RWPE1 (cell line): ENCODE measurements at regions not wholly inside any gene's neighbourhood (a gene's known extent, or its start where the extent isn't known, plus 50 kb on each side); places are given as distances from the start of the nearest gene placed in this dataset.

Experiments
- CTCF ChIA-PET: fragments of 350-600 bp; sonication (Branson Sonifier 250); formaldehyde crosslinking; extraction: SDS; loops from one replicate; lab custom pipeline; 2021; lab: Yijun Ruan, JAX
- POLR2A ChIA-PET: fragments of 400-600 bp; formaldehyde crosslinking; extraction: SDS; loops from one replicate; lab custom pipeline; 2020; ENCODE audit warnings: antibody characterized with exemption; ENCODE audit not compliant: low non-redundant PET; lab: Yijun Ruan, JAX
- DNase-seq: peaks from one replicate; pipeline ENCODE4 v3.0.0; 2012; ENCODE audit warnings: low spot score
- H3K27ac ChIP-seq: fragments of 450-650 bp; 2 replicates; pipeline ENCODE4 v1.5.1; 2017
- CTCF ChIP-seq: fragments of 450-650 bp; conservative IDR thresholded peaks from 2 replicates; pipeline ENCODE4 v1.5.1; 2017; ENCODE audit warnings: low read depth, mild to moderate bottlenecking

GRCh38 chr9:8234316-8234715, 434.7 kb upstream of the DMAC1 start:
- H3K27ac ChIP-seq = no peak overlapping the region

GRCh38 chr9:8232726-8233125, 433.1 kb upstream of the DMAC1 start:
- no peak for TF ChIP-seq CTCF

More at GRCh38 chr9:8234316-8234715, 434.7 kb upstream of the DMAC1 start:
- ChIA-PET CTCF (no interaction called here), POLR2A (no interaction called here)
- no peak for DNase-seq
- no peak for TF ChIP-seq CTCF

GRCh38 chr9:8229226-8229625, 429.6 kb upstream of the DMAC1 start:
- DNase-seq = no peak
- H3K27ac ChIP-seq = no peak overlapping the region
- no peak for TF ChIP-seq CTCF
- ChIA-PET CTCF (no interaction called here), POLR2A (no interaction called here)

More at GRCh38 chr9:8232726-8233125, 433.1 kb upstream of the DMAC1 start:
- CTCF ChIA-PET = no interaction called here
- no peak overlapping the region for H3K27ac ChIP-seq
- POLR2A ChIA-PET = no interaction called here
- DNase-seq = no peak

GRCh38 chr9:8224381-8224801, 424.8 kb upstream of the DMAC1 start:
- no peak for TF ChIP-seq CTCF
- H3K27ac ChIP-seq = no peak overlapping the region
- ChIA-PET POLR2A (no interaction called here), CTCF (no interaction called here)
- no peak for DNase-seq

GRCh38 chr9:8223861-8224260, 424.3 kb upstream of the DMAC1 start:
- ChIA-PET POLR2A (no interaction called here), CTCF (no interaction called here)
- DNase-seq = no peak
- no peak for TF ChIP-seq CTCF
- H3K27ac ChIP-seq = no peak overlapping the region

- TF ChIP-seq CTCF = no peak
Observed at GRCh38 chr9:8221462-8221861, 421.9 kb upstream of the DMAC1 start.

GRCh38 chr9:8208465-8208864, 408.9 kb upstream of the DMAC1 start:
- H3K27ac ChIP-seq = no peak overlapping the region
- no peak for DNase-seq
- ChIA-PET CTCF (no interaction called here), POLR2A (no interaction called here)
- TF ChIP-seq CTCF = no peak

More at GRCh38 chr9:8221462-8221861, 421.9 kb upstream of the DMAC1 start:
- DNase-seq = no peak
- H3K27ac ChIP-seq = no peak overlapping the region
- ChIA-PET POLR2A (no interaction called here), CTCF (no interaction called here)
